PC-9 (cell line): ENCODE measurements at regions not wholly inside any gene's neighbourhood (a gene's known extent, or its start where the extent isn't known, plus 50 kb on each side); places are given as distances from the start of the nearest gene placed in this dataset.

Source experiments
- BruUV-seq: library from RNA; stranded (reverse); fragments of 400-500 nt; replicated peaks from 2 replicates; lab custom pipeline; 2021; lab: Mats Ljungman, UMichigan
- CTCF ChIA-PET: fragments of 300-600 bp; sonication (Branson Sonifier 250); formaldehyde crosslinking; loops from one replicate; lab custom pipeline; 2022; ENCODE audit warnings: antibody characterized with exemption; lab: Charles Lee
- POLR2A ChIA-PET: fragments of 300-600 bp; sonication (Branson Sonifier 250); formaldehyde crosslinking; loops from one replicate; lab custom pipeline; 2022; ENCODE audit warnings: antibody characterized with exemption; ENCODE audit not compliant: unreplicated experiment; lab: Charles Lee
- DNase-seq, 2 experiments: peaks; one replicate each; pipeline versions ENCODE4 v3.0.0 to v3.0.0-alpha.2; 2015 to 2022; ENCODE audit warnings: mixed read lengths in 1 of 2
- H2AFZ ChIP-seq: fragments of 200-600 bp; sonication (generic); 2 replicates; pipeline ENCODE4 v1.8.1; 2017; ENCODE audit warnings: antibody characterized with exemption
- H3F3A ChIP-seq: fragments of 200-600 bp; sonication (generic); 2 replicates; pipeline ENCODE4 v1.8.1; 2017; ENCODE audit warnings: antibody characterized with exemption, mild to moderate bottlenecking, low read depth; ENCODE audit not compliant: insufficient read depth
- H3K27ac ChIP-seq: fragments of 200-600 bp; sonication (generic); 2 replicates; pipeline ENCODE4 v1.6.1; 2016; ENCODE audit warnings: mixed run types
- H3K27me3 ChIP-seq: fragments of 200-600 bp; sonication (generic); 2 replicates; pipeline ENCODE4 v1.6.1; 2016; ENCODE audit warnings: low read depth, mixed run types; ENCODE audit not compliant: insufficient read depth
- H3K36me3 ChIP-seq: fragments of 200-600 bp; sonication (generic); 2 replicates; pipeline ENCODE4 v1.6.1; 2016; ENCODE audit warnings: low read depth, mixed run types
- H3K4me1 ChIP-seq: fragments of 200-600 bp; sonication (generic); replicated peaks from 2 replicates; pipeline ENCODE4 v1.6.1; 2016; ENCODE audit warnings: mixed run types; ENCODE audit not compliant: insufficient read depth
- H3K4me2 ChIP-seq: fragments of 200-600 bp; sonication (generic); 2 replicates; pipeline ENCODE4 v1.6.1; 2017; ENCODE audit warnings: mixed run types
- H3K4me3 ChIP-seq: fragments of 200-600 bp; sonication (generic); 2 replicates; pipeline ENCODE4 v1.6.1; 2016; ENCODE audit warnings: mixed run types
- H3K79me2 ChIP-seq: fragments of 200-600 bp; sonication (generic); 2 replicates; pipeline ENCODE4 v1.6.1; 2017; ENCODE audit warnings: low read depth, mixed run types
- H3K9me2 ChIP-seq: fragments of 200-600 bp; sonication (generic); 2 replicates; pipeline ENCODE4 v1.8.1; 2017; ENCODE audit warnings: mild to moderate bottlenecking; ENCODE audit not compliant: insufficient read depth
- H3K9me3 ChIP-seq: fragments of 200-600 bp; sonication (generic); 2 replicates; pipeline ENCODE4 v1.8.1; 2016; ENCODE audit warnings: low read depth; ENCODE audit not compliant: insufficient read depth
- H4K20me1 ChIP-seq: fragments of 200-600 bp; sonication (generic); 2 replicates; pipeline ENCODE4 v1.8.1; 2017; ENCODE audit not compliant: insufficient read depth
- EZH2 ChIP-seq: fragments of 200-600 bp; sonication (generic); IDR thresholded peaks from 2 replicates; pipeline ENCODE4 v1.8.0; 2017; ENCODE audit warnings: antibody characterized with exemption, low read depth
- intact Hi-C: fragments of 100-400 bp; cut with micrococcal nuclease; formaldehyde crosslinking; loops from one replicate; pipeline ENCODE4 v1.10.0; 2022; ENCODE audit not compliant: unreplicated experiment
- TF ChIP-seq, protein P1 (sequence below): fragments of 200-600 bp; sonication (generic); conservative IDR thresholded peaks from 2 replicates; pipeline ENCODE4 v1.6.1; 2017; ENCODE audit warnings: mixed run types, antibody characterized with exemption, mild to moderate bottlenecking, moderate library complexity

DNA sequence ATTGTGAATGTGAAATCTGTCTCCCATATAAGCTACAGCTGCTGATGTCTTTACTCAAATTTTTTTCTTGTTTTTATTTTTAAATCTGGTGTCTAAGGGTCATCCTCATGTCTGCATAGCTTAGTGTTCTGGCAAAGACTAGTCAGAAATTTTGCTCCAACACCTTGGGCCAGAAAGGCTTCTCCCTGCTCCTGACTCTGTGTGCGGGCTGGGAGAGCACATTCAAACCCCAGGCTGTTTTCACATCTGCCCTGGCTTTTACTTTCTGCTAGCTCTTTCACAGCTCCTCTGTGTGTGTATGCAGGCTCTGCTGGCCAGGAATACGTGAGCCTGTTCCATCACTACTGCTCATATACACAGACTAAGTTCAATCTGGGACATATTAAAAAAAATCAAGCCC is 102.9 kb upstream of the RIOK3 start:
- peaks cover 8% of the 10 kb centered on the region for H3K4me1 ChIP-seq
- H3K27me3 ChIP-seq, result no peaks in the 10 kb centered on the region
- no TSS peak for BruUV-seq
- no peak overlapping the region for H3K4me2 ChIP-seq
- no peak overlapping the region for H2AFZ ChIP-seq
- no peaks in the 10 kb centered on the region for H3K9me3 ChIP-seq
- H3K9me2 ChIP-seq, result no peaks in the 10 kb centered on the region
- H3K36me3 ChIP-seq, result no peaks in the 10 kb centered on the region
- POLR2A ChIA-PET, result interaction anchor here (0.7 kb wide), 1 partner anchor 19 kb away, joined by 3 read pairs; no protein-coding TSS in a partner anchor
- TF ChIP-seq EZH2, result no peak
- TF ChIP-seq, protein P1, sequence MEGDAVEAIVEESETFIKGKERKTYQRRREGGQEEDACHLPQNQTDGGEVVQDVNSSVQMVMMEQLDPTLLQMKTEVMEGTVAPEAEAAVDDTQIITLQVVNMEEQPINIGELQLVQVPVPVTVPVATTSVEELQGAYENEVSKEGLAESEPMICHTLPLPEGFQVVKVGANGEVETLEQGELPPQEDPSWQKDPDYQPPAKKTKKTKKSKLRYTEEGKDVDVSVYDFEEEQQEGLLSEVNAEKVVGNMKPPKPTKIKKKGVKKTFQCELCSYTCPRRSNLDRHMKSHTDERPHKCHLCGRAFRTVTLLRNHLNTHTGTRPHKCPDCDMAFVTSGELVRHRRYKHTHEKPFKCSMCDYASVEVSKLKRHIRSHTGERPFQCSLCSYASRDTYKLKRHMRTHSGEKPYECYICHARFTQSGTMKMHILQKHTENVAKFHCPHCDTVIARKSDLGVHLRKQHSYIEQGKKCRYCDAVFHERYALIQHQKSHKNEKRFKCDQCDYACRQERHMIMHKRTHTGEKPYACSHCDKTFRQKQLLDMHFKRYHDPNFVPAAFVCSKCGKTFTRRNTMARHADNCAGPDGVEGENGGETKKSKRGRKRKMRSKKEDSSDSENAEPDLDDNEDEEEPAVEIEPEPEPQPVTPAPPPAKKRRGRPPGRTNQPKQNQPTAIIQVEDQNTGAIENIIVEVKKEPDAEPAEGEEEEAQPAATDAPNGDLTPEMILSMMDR, result no peak
- no peaks in the 10 kb centered on the region for H4K20me1 ChIP-seq
- intact Hi-C loops, result no loop called here
- H3K79me2 ChIP-seq, result no peaks in the 10 kb centered on the region
- no peak overlapping the region for H3K27ac ChIP-seq
- CTCF ChIA-PET, result interaction anchor here (0.6 kb wide), 1 partner anchor 1353 kb away, joined by 3 read pairs; no protein-coding TSS in a partner anchor
- H3K4me3 ChIP-seq, result no peak overlapping the region
- no peak for DNase-seq
- H3F3A ChIP-seq, result peaks cover 3% of the 10 kb centered on the region; the same call in 1 of the 2 replicates

DNA sequence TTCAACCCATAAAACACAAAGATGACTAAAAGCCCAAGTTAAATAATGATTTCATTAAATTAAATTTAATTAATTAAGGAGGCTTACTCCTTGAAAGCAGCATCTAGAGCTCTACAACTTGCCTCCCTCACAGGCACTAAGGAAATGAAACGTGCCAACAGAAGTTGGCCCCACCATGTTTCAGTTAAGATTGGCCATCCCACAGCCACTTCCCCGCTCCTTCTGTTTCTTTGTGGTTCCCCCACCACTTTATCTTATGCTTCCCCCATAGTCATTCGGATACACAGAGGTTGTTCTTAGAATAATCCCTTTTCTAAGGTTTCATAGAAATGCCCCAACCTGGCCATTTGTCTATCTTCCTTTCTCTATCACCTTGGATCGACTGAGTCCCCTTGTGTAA is 101.6 kb upstream of the RIOK3 start:
- Histone ChIP-seq H3K36me3 (no peaks in the 10 kb centered on the region), H3K4me2 (no peak overlapping the region), H3K9me2 (no peaks in the 10 kb centered on the region), H4K20me1 (no peaks in the 10 kb centered on the region), H3K27me3 (no peaks in the 10 kb centered on the region), H3K27ac (no peak overlapping the region), H3K79me2 (no peaks in the 10 kb centered on the region), H3K9me3 (no peaks in the 10 kb centered on the region), H2AFZ (no peak overlapping the region), H3K4me1 (peaks cover 9% of the 10 kb centered on the region), H3F3A (peaks cover 3% of the 10 kb centered on the region; the same call in 1 of the 2 replicates), H3K4me3 (no peak overlapping the region)
- no peak for TF ChIP-seq EZH2
- TF ChIP-seq, protein P1, result no peak
- no TSS peak for BruUV-seq
- POLR2A ChIA-PET, result no interaction called here
- DNase-seq, result no peak
- CTCF ChIA-PET, result no interaction called here
- intact Hi-C loops, result no loop called here

DNA sequence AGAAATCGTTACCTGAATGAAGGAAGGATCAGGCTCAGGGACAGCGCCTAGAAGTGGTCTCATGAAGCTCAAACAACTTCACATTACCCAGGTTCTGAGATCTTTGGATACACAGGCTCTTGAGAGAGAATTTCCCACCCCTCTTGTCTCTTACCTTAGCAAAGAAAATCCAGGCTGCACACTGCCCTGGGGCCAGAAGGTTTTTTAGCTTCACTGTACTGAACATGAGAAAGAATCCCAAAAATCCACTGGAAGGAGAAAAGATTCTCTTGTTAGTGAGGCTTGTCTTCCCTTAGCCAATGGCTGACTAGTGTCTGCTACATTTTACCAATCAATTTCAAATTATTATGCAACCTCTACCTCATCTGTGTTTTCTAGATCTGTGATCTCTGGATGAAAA is 101.0 kb upstream of the RIOK3 start:
- Histone ChIP-seq H3K4me2 (no peak overlapping the region), H3K36me3 (no peaks in the 10 kb centered on the region), H3K4me1 (peaks cover 9% of the 10 kb centered on the region), H4K20me1 (no peaks in the 10 kb centered on the region), H3K4me3 (no peak overlapping the region), H2AFZ (no peak overlapping the region), H3K27ac (no peak overlapping the region), H3F3A (peaks cover 3% of the 10 kb centered on the region; the same call in 1 of the 2 replicates), H3K79me2 (no peaks in the 10 kb centered on the region), H3K27me3 (no peaks in the 10 kb centered on the region), H3K9me2 (no peaks in the 10 kb centered on the region), H3K9me3 (no peaks in the 10 kb centered on the region)
- intact Hi-C loops, result no loop called here
- ChIA-PET CTCF (no interaction called here), POLR2A (no interaction called here)
- TF ChIP-seq, protein P1, result no peak
- no peak for TF ChIP-seq EZH2
- BruUV-seq, result no TSS peak
- DNase-seq, result no peak
